ENCODE measurements at regions not wholly inside any gene's neighbourhood (a gene's known extent, or its start where the extent isn't known, plus 50 kb on each side); places are given as distances from the start of the nearest gene placed in this dataset.
"Not testable (repeated sequence)": the region's sequence is repeated elsewhere in the genome, so short reads cannot be mapped to it uniquely, and the experiment has no call there.

- no peak for DNase-seq (ENCODE audit: low read depth)
These were observed 58.7 kb upstream of the FNDC3B start for GRCh38 chr3:171980578-171981270.

- no peak for DNase-seq (ENCODE audit: low read depth)
These were observed 58.1 kb upstream of the FNDC3B start for GRCh38 chr3:171981271-171981605.

GRCh38 chr3:171982828-171983227 is 56.5 kb upstream of the FNDC3B start:
- DNase-seq (ENCODE audit: low read depth): no peak

DNA sequence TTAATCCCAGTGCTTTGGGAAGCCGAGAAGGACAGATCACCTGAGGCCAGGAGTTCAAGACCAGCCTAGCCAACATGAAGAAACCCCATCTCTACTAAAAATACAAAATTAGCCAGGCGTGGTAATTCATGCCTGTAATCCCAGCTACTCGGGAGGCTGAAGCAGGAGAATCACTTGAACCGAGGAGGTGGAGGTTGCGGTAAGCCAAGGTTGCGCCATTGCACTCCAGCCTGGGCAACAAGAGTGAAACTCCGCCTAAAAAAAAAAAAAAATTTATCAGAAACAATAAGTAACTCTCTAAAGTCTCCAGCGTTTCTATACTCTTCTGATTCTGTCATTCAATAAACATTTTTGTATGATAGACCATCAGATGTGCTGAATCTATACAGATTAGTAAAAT is 55.7 kb upstream of the FNDC3B start:
- not testable (repeated sequence) for DNase-seq (ENCODE audit: low read depth)

DNA sequence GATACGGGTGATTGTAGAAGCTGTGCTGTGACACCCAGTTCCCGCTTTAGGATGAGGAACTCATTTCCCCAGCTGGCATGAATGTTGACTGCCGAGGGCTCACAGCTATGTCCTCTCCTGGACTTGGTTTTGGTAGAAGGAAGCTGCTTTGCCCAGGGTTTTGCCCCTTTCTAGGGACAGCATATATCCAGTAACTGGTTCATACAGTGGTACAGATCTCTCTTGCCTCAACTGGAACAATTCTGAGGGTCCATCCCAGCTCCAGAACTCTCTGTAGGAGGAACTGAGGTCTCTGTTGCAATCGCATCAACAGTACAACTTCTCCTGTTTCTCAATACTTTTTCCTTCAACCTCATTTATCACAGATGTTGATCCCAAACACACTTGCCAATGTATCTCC is 54.5 kb upstream of the FNDC3B start:
- DNase-seq (ENCODE audit: low read depth): no peak

GRCh38 chr3:171986176-171986575 is 53.2 kb upstream of the FNDC3B start:
- DNase-seq (ENCODE audit: low read depth): no peak

- no peak for DNase-seq (ENCODE audit: low read depth)
These were observed 52.4 kb upstream of the FNDC3B start for GRCh38 chr3:171986757-171987518.
